ENCODE measurements at regions not wholly inside any gene's neighbourhood (a gene's known extent, or its start where the extent isn't known, plus 50 kb on each side); places are given as distances from the start of the nearest gene placed in this dataset.

DNA sequence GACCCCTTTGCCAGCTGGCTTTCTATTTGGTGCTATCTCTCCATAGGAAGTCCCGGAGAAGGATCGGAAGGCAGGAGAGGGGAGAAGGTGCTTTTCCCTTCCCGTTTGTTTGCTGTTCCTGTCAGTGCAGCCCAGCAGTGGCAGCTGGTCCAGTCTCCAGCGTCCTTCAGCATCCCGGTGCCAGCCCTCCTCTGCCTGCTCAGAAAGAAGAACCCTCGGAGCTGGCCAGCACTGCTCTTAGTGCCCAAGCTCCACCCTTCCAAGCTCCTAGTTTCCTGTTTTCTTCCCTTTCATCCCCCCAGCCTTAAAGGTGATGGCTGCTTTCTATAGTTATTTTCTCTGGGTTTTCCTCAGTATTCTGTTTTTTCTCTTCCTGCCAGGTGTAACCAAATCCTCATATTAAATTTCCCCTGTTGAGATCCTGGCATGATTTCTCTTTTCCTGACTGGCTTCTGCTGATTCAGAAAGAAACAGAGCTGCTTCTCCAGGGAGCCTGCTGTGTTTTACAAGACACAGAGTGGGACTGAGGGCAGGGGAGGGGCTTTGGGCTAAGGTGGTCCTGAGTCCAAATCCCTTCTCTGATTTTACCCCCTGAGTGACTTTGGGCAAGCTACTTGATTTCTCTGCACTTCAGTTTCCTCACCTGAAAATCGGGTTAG lies 186.8 kb downstream of the COPRS start:
- DNase-seq (ENCODE audit: low read depth), result no peak
- H3K4me3 ChIP-seq (ENCODE audit: low read depth, low read length), result no peak overlapping the region
- TF ChIP-seq, protein P1, sequence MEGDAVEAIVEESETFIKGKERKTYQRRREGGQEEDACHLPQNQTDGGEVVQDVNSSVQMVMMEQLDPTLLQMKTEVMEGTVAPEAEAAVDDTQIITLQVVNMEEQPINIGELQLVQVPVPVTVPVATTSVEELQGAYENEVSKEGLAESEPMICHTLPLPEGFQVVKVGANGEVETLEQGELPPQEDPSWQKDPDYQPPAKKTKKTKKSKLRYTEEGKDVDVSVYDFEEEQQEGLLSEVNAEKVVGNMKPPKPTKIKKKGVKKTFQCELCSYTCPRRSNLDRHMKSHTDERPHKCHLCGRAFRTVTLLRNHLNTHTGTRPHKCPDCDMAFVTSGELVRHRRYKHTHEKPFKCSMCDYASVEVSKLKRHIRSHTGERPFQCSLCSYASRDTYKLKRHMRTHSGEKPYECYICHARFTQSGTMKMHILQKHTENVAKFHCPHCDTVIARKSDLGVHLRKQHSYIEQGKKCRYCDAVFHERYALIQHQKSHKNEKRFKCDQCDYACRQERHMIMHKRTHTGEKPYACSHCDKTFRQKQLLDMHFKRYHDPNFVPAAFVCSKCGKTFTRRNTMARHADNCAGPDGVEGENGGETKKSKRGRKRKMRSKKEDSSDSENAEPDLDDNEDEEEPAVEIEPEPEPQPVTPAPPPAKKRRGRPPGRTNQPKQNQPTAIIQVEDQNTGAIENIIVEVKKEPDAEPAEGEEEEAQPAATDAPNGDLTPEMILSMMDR (conservative IDR thresholded peaks at IDR 0.05; ENCODE audit: low read depth, low read length), result no peak

DNA sequence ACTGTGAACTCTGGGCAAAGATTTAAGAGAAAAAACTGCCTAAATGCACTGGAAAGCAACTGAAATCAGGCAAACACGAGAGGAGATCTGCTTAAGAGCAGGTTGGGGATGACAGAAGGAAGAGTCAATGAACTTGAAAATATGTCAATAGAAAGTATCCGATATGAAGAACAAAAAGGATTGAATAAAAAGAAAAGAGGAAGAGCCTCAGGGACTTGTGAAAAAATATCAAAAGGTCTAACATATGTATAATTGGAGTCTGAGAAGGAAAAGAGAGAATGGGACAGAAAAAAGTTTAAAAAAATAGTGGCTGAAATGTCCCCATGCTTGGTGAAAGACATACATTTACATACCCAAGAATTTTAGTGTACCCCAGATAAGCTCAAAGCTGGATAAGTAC lies 195.5 kb downstream of the COPRS start:
- H3K4me3 ChIP-seq (ENCODE audit: low read depth, low read length), result no peak overlapping the region
- TF ChIP-seq, protein P1 (conservative IDR thresholded peaks at IDR 0.05; ENCODE audit: low read depth, low read length), result no peak
- DNase-seq (ENCODE audit: low read depth), result peak; percentile 22

DNA sequence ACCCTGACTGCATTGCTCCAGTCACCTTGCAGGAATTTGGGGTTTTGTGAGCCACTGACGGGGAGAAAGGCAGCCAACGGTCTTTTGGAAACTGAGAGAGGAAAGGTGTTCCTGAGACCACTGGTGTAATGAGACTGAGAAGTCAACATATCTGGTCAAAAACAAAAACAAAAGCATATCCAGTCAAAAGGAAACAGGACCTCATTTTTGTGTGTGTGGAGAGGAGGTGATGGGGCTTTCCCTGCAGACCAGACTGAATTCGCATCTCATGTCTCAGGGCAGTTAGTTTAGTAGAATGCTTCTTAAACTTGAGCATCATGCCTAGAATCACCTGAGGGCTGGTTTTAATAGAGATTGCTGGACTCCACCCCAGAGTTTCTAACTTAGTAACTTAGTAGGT lies 198.4 kb downstream of the COPRS start:
- TF ChIP-seq, protein P1 (conservative IDR thresholded peaks at IDR 0.05; ENCODE audit: low read depth, low read length), result no peak
- H3K4me3 ChIP-seq (ENCODE audit: low read depth, low read length), result no peak overlapping the region
- no peak for DNase-seq (ENCODE audit: low read depth)

DNA sequence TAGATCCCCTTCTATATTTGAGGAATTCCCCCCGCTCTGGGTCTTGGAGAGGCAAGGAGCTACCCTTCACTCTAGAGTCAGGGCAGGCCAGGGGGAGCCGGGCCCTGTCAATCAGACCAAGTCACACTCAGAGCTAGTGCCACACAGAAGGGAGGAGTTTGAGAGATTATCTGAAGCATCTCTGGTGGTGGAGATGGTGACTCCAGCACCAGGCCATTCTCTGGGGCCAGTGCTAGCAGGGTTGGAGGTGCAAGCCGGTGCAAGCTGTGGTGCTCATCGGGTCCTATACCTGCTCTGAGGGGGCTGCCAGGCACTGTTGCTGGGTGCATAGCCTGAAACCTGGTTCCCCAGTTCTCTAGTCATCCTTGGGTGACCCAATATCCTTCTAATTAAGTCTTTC lies 201.2 kb downstream of the COPRS start:
- TF ChIP-seq, protein P1 (conservative IDR thresholded peaks at IDR 0.05; ENCODE audit: low read depth, low read length), result no peak
- no peak overlapping the region for H3K4me3 ChIP-seq (ENCODE audit: low read depth, low read length)
- no peak for DNase-seq (ENCODE audit: low read depth)

DNA sequence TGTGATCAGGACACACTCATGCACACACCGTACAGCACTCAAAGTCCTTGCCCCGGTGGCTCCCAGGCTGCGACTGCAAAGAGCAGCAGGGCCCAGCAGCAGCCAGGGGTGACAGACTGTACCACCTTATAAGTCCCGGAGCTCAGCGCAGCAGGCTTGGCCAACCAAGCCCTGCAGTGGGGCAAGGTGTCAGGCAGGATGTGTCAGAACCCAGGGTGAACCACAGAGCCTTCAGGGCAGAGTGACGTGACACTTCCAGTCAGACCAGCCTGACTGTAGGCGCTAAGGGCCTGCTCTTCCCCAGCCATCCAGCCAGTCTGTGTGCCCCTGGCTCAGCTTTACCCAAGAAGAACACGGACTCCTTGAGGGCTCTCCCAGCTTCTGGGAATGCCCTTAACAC lies 204.1 kb downstream of the COPRS start:
- TF ChIP-seq, protein P1 (conservative IDR thresholded peaks at IDR 0.05; ENCODE audit: low read depth, low read length), result no peak
- no peak overlapping the region for H3K4me3 ChIP-seq (ENCODE audit: low read depth, low read length)
- DNase-seq (ENCODE audit: low read depth), result no peak

DNA sequence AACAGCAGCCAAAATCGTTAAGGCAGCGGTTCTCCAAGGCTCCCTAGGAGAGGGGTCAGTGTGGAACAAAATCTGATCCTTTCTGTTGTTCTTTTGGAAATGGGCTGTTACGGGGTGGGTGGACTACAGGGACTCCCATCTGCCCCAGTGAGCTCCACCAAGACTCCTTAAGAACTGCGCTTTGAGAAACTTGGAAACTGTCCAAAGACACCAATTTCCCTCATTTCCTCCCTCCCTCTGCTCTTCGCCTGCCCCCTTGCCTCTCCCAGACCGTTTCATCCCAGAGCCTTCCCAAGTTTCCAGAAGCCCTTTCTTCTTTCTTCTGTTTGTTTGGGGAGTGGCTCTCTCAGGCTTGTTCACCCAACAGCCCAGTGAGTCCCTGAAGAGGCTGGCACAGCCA lies 205.4 kb downstream of the COPRS start:
- DNase-seq (ENCODE audit: low read depth), result no peak
- H3K4me3 ChIP-seq (ENCODE audit: low read depth, low read length), result no peak overlapping the region
- TF ChIP-seq, protein P1 (conservative IDR thresholded peaks at IDR 0.05; ENCODE audit: low read depth, low read length), result no peak

All from epithelial cell of proximal tubule (primary cell).